GM12878 (cell line): ENCODE measurements at regions not wholly inside any gene's neighbourhood (a gene's known extent, or its start where the extent isn't known, plus 50 kb on each side); places are given as distances from the start of the nearest gene placed in this dataset.

Source experiments
- ATAC-seq: fragments of 200-7000 bp; cut with Tn5 transposase; 3 replicates; pipeline ENCODE4 v1.9.1; 2020; ENCODE audit warnings: mild to moderate bottlenecking, moderate library complexity
- BruUV-seq: library from RNA; stranded (reverse); fragments of 400-500 nt; replicated peaks from 2 replicates; lab custom pipeline; 2021; lab: Mats Ljungman, UMichigan
- CTCF ChIA-PET: fragments of 300-600 bp; sonication (Branson Sonifier 250); formaldehyde crosslinking; extraction: SDS; loops from one replicate; lab custom pipeline; 2021; ENCODE audit warnings: inconsistent platforms; lab: Yijun Ruan, JAX
- POLR2A ChIA-PET: fragments of 350-600 bp; formaldehyde crosslinking; extraction: SDS; loops from one replicate; lab custom pipeline; 2021; ENCODE audit warnings: inconsistent platforms; lab: Charles Lee
- RAD21 ChIA-PET: fragments of 300-600 bp; sonication (Branson Sonifier 250); formaldehyde crosslinking; loops from one replicate; lab custom pipeline; 2023; ENCODE audit warnings: antibody characterized with exemption; ENCODE audit not compliant: unreplicated experiment; lab: Charles Lee
- SMC1A ChIA-PET: fragments of 300-600 bp; sonication (Branson Sonifier 250); formaldehyde crosslinking; loops from one replicate; lab custom pipeline; 2023; ENCODE audit not compliant: unreplicated experiment, uncharacterized antibody; lab: Charles Lee
- DNase-seq: peaks from one replicate; pipeline ENCODE4 v3.0.0-alpha.2; 2011; ENCODE audit warnings: low read depth, low spot score
- FAIRE-seq: peaks from 3 replicates; lab custom pipeline; 2011; peaks lifted over from hg19 to GRCh38; lab: Jason Lieb, UNC
- H2AFZ ChIP-seq: 2 replicates; pipeline ENCODE4 v1.6.0; 2011; ENCODE audit warnings: low read depth, low read length, control low read depth; ENCODE audit not compliant: control insufficient read depth
- H3K27ac ChIP-seq: 2 replicates; pipeline ENCODE4 v1.5.1; 2011; ENCODE audit warnings: control low read depth; ENCODE audit not compliant: control insufficient read depth, insufficient read depth
- H3K27me3 ChIP-seq, 2 experiments: replicated peaks in 1 of 2; 2 replicates each; pipeline versions ENCODE4 v1.6.0 to v1.6.1; 2011; ENCODE audit warnings: low read length in 1 of 2; ENCODE audit not compliant: control insufficient read depth in 2 of 2, insufficient read depth in 2 of 2
- H3K36me3 ChIP-seq, 2 experiments: 2 replicates each; pipeline ENCODE4 v1.5.1; 2011; ENCODE audit warnings: low read length in 1 of 2; ENCODE audit not compliant: control insufficient read depth in 2 of 2, insufficient read depth in 2 of 2
- H3K4me1 ChIP-seq: 2 replicates; pipeline ENCODE4 v1.6.1; 2011; ENCODE audit warnings: mild to moderate bottlenecking, low read length, moderate library complexity, mixed read lengths; ENCODE audit not compliant: control insufficient read depth, insufficient read depth
- H3K4me2 ChIP-seq: 2 replicates; pipeline ENCODE4 v1.6.0; 2011; ENCODE audit warnings: control low read depth; ENCODE audit not compliant: control insufficient read depth, insufficient read depth
- H3K4me3 ChIP-seq: fragments of 200-600 bp; sonication (generic); 2 replicates; pipeline ENCODE4 v1.5.1; 2016
- H3K79me2 ChIP-seq: 2 replicates; pipeline ENCODE4 v1.6.0; 2011; ENCODE audit warnings: low read length; ENCODE audit not compliant: control insufficient read depth, insufficient read depth
- H3K9ac ChIP-seq: 2 replicates; pipeline ENCODE4 v1.8.0; 2011; ENCODE audit warnings: low read length, control low read depth, mixed read lengths; ENCODE audit not compliant: control insufficient read depth, insufficient read depth
- H3K9me3 ChIP-seq: replicated peaks from 3 replicates; pipeline ENCODE4 v1.5.1; 2011; ENCODE audit warnings: mild to moderate bottlenecking, low read length; ENCODE audit not compliant: control insufficient read depth, insufficient read depth
- H4K20me1 ChIP-seq: 2 replicates; pipeline ENCODE4 v1.6.0; 2011; ENCODE audit not compliant: control insufficient read depth, insufficient read depth
- BMI1 ChIP-seq: fragments of 450-650 bp; IDR thresholded peaks from 2 replicates; pipeline ENCODE4 v1.6.1; 2016; ENCODE audit warnings: mild to moderate bottlenecking, moderate library complexity, borderline replicate concordance
- JUND ChIP-seq: IDR thresholded peaks from 2 replicates; pipeline ENCODE4 v1.6.1; 2012; ENCODE audit warnings: low read depth, mild to moderate bottlenecking, low read length, improper control_type of control experiment, moderate library complexity
- MTA3 ChIP-seq: IDR thresholded peaks from 2 replicates; pipeline ENCODE4 v1.6.1; 2012; ENCODE audit warnings: low read length, inconsistent platforms, borderline replicate concordance
- NFXL1 ChIP-seq: fragments of 450-650 bp; IDR thresholded peaks from 2 replicates; pipeline ENCODE4 v1.6.1; 2017; ENCODE audit warnings: antibody characterized with exemption, mild to moderate bottlenecking, borderline replicate concordance
- POLR2A ChIP-seq: IDR thresholded peaks from 2 replicates; pipeline ENCODE4 v1.6.1; 2011; ENCODE audit warnings: low read depth, mild to moderate bottlenecking, low read length
- STAT3 ChIP-seq: IDR thresholded peaks from 2 replicates; pipeline ENCODE4 v1.6.1; 2011; ENCODE audit warnings: low read depth, low read length, improper control_type of control experiment
- TBL1XR1 ChIP-seq: IDR thresholded peaks from 2 replicates; pipeline ENCODE4 v1.6.1; 2012; ENCODE audit warnings: low read depth, low read length, improper control_type of control experiment
- ZBED1 ChIP-seq: IDR thresholded peaks from 2 replicates; pipeline ENCODE4 v1.6.1; 2016; ENCODE audit warnings: borderline replicate concordance
- WGBS: methylation state at CpG from one replicate; pipeline ENCODE4 v1.1.6; 2016; ENCODE audit warnings: low lambda C conversion rate; ENCODE audit not compliant: insufficient replicate concordance, insufficient coverage; ENCODE audit errors: missing lambda C conversion rate; 5-methylcytosine and 5-hydroxymethylcytosine counted together
- in situ Hi-C: fragments of 300-500 bp; cut with MboI; formaldehyde crosslinking; loops from 9 replicates; pipeline ENCODE4 v1.14.3; 2018; ENCODE audit warnings: mixed read lengths
- intact Hi-C: fragments of 100-400 bp; cut with micrococcal nuclease; formaldehyde crosslinking; loops from one replicate; pipeline ENCODE4 v1.14.2; 2022; ENCODE audit not compliant: unreplicated experiment
- TF ChIP-seq, protein P1 (sequence below): IDR thresholded peaks from 2 replicates; pipeline ENCODE4 v1.6.1; 2011; ENCODE audit warnings: borderline replicate concordance, low read depth, mild to moderate bottlenecking, moderate library complexity, mixed read lengths, low read length; ENCODE audit not compliant: insufficient read depth; ENCODE audit errors: extremely low read length

DNA sequence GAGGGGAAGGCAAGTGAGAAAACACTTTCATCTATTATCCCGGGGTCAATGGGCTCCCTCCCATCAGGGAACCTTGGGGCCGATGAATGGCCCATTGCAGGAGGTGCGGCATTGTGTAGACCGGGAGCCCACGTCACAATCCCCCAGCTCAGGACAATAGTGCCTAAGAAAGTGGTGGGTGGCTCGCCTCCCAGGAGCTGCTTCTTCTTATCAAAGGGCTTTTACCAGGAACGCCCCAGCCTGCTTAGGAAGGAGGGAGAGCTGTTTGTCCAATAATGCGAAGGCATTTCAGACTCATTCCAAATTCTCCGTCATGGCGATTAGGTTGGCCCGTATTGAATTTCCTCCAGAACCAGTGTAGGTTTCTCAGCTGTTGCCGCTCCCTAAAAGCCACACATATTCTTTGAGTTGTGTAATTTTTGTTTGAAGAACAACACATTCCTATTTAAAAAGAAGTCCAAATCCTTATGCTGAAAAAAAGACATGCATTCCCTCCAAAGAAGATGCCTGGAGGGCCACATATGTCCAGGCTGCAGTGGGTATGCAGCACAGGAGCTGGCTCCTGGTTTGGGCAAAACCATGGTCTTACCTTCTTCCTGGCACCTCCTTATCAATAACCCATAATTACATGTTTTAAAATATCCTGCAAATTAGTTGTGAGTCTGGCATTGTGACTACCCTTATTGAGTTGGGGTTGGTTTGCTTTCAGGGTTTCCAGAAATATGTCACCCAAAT is 264.7 kb downstream of the MYCN start (continued):
- TF ChIP-seq BMI1 (no peak), NFXL1 (no peak), ZBED1 (no peak), JUND (no peak), POLR2A (no peak)

DNA sequence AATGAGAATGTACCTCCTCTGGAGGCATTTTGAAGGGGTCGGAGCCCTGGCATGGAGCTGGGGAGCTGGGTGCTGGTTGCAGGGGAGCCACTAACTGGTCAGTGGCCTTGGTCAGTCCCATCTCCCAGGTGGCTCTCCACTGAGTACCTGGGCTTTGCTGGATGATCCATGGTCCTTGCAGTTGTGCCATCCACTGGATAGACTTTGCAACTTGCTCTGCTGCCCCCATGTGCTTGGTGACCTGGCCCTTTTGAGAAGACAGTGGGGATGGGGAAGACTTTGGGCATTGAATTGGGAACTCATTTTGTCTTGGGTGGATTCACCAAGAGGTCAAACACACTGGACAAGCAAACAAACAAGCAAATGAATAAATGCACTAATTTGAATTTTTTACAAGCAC is 263.9 kb downstream of the MYCN start:
- POLR2A ChIA-PET, result no interaction called here
- BruUV-seq, result no TSS peak
- Histone ChIP-seq H3K27ac (no peak overlapping the region), H3K9ac (no peak overlapping the region), H2AFZ (no peak overlapping the region), H4K20me1 (no peaks in the 10 kb centered on the region), H3K4me2 (no peak overlapping the region), H3K79me2 (no peaks in the 10 kb centered on the region), H3K4me1 (no peaks in the 10 kb centered on the region), H3K27me3 (no peaks in the 10 kb centered on the region), H3K4me3 (no peak overlapping the region), H3K36me3 (no peaks in the 10 kb centered on the region), H3K9me3 (no peaks in the 10 kb centered on the region)
- SMC1A ChIA-PET, result no interaction called here
- DNase-seq (no peak), FAIRE-seq (no peak), ATAC-seq (no peak)
- WGBS, result 56% methylated on average over 1 of the region's 1 CpG
- intact Hi-C loops, result no loop called here
- RAD21 ChIA-PET, result no interaction called here
- in situ Hi-C loops, result no loop called here
- CTCF ChIA-PET, result no interaction called here
- TF ChIP-seq TBL1XR1 (no peak), STAT3 (no peak), MTA3 (no peak)
- TF ChIP-seq, protein P1, sequence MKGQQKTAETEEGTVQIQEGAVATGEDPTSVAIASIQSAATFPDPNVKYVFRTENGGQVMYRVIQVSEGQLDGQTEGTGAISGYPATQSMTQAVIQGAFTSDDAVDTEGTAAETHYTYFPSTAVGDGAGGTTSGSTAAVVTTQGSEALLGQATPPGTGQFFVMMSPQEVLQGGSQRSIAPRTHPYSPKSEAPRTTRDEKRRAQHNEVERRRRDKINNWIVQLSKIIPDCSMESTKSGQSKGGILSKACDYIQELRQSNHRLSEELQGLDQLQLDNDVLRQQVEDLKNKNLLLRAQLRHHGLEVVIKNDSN, result no peak
